SK-MEL-5 (cell line): ENCODE measurements at regions not wholly inside any gene's neighbourhood (a gene's known extent, or its start where the extent isn't known, plus 50 kb on each side); places are given as distances from the start of the nearest gene placed in this dataset.

Source experiments
- DNase-seq: peaks from one replicate; pipeline ENCODE4 v3.0.0-alpha.2; 2016; ENCODE audit warnings: low read depth, low spot score
- in situ Hi-C: cut with HindIII; loops from 2 replicates; pipeline ENCODE4 v1.10.0; 2016; ENCODE audit warnings: low sequenced_read_pairs, high pct_unique_total_duplicates, low pct_unique_long_range_greater_than_20kb
- small RNA-seq, 2 experiments: library from RNA; depleted of rRNA; stranded (forward); fragments of <200 nt; gene quantifications; one replicate each; pipeline ENCODE3, GENCODE V24; 2014

DNA sequence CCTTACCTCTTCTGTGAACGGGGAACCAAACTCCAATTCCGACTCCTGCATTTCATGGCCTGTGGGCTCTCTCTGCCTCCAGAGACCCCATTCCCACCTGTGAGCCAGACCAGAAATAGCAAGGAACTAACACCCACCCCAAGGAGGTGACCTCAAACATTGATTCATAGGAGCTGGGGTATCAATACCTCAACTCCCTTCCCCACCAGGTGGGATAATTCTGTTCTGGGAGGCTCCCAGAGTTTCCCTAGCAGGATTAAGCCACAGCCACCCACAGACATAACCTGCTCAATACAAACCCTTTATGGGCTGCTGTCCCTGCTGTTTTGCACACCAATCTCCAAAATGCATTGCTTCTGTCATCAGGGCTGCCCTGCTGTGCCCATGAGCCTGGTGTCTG lies 59.6 kb upstream of the FOXF1 start:
- in situ Hi-C loops, result no loop called here
- no peak for DNase-seq

DNA sequence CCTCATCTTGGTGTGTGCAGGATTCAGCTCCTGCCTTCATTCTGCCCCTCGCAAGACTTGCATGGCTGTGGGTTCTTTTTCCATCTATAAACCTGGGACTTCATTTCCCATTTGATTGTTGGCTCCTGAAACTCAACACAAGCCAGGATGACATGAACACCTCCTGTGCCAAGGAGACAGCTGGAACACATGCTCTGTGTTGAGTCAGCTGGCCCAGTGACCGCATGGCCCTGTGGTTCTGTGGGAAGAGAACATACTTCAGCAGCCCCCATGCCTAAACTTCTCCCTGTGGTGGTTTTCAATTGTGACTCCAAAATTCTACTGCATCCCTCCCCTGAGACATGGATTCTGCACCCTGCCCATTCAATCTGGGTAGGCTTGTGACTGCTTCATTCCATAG lies 57.9 kb upstream of the FOXF1 start:
- no peak for DNase-seq
- in situ Hi-C loops, result no loop called here

DNA sequence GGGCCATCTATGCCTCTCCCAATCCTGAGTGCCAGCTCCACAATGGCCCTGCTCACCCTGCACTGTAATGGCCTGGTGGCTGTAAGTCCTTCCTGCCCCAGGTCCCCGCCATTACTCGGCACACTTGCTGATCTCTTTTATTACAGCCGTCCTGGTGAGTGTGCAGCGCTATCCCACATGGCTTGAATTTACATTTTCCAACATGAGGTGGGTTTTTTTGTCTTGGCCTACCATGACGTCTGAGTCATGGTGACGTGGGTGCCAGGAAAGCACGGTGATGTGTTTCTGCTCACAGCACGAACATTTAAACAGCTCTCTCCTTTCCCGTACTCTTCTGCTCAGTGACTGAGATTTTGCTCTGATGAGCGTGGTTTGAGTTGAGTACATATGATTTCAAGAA lies 55.2 kb upstream of the FOXF1 start:
- no peak for DNase-seq
- in situ Hi-C loops, result no loop called here

DNA sequence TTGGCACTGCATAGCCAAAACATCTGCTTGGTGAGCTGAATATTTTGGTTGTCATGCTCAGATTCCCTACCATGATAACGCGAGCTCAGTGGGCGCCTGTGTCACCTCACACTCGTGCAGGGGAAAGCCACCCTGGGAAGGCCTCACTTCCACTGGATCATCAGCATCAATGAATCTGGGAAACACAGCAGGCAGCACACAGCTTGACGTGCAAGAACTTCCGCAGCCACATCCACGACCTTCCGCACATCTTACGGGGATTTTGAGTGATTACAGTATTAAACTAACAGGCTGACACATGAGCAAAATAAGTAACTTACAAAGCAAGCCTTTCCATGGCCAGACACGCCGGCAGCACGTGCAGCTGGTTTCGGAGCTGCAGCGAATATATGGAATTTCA lies 54.7 kb upstream of the FOXF1 start:
- in situ Hi-C loops, result no loop called here
- DNase-seq, result no peak

DNA sequence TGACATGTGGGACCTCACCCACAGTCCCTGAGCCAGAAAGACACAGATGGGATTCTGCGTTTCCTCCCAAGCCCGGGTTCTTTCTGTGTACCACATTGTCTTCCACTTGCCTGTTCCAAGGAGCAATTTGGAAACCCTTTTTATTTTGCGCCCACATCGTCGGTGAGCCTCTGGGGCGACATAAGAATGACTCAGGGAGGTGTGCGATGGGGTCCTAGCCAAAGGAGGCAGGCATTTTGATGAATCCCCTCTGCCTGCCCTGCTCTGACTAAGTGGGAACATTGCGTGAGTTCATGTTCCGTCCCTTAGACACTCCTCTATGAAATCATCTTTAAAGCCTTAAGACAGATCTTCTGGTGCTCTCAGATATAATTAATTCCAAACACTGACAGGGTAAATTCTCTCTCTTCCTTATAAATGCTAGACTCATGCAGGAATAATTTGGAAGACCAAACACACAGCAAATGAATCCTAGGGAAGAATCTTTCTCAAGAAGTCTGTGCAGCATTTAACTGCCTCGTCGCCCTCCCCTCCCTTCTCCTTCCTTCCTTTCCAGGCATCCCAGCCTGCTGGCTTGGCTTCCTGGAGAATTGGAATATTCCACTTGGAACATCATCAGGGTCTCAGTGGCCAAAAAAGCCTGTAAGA lies 52.7 kb upstream of the FOXF1 start:
- DNase-seq, result no peak
- in situ Hi-C loops, result no loop called here

DNA sequence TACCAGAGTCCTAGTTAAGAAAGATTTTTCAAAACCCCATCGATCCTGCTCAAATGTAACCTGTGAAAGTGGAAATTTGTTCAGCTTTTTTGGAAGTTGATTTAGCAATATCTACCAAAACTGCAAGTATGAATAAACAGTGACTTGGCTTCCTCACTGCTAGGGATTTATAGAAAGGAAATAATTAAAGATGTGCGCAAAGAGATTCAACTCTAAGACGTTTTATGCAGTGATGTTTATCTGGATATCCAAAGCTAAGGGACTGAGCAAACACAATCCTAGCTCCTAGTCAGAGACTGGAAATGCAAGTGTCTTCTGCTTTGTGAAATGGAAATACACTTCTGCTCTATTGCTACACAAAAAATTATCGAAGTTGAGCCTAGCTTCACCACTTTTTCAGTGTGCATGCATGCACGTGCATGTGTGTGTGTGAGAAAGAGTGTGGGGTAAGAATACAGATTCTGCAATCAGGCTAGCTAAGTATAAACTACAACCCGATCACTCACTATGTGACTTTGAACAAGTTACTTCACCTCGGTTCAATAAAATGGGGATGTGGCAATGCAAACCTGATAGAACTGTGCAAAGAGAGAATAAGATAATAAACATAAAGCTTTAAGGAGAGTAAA lies 52.1 kb upstream of the FOXF1 start:
- in situ Hi-C loops, result no loop called here
- DNase-seq, result no peak

DNA sequence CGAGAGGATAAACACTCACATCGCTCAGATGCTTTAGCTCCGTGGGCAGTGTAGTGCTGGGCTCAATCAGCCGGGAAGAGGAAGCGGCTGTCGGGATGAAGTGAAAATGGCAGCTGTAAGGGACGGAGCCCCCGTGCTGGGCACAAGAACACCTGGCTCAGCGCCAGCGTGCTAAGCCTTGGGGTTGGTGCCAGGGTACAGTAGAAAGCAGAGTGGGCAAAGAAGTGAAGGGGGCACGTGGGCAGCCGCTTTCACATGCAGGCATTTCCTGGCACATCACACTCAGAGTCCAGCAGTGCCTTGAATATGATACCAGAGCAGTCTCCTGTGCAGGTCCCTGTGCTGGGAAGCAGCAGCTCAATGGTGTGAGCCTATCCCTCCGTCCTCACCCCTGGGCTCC lies 51.1 kb upstream of the FOXF1 start:
- DNase-seq, result no peak
- in situ Hi-C loops, result no loop called here

Small RNAs in the stretch of these regions (small RNA-seq; reads per million reads assigned to genes)
- gene RF00019, result 0 reads per million in 2 experiments
